ENCODE measurements at regions not wholly inside any gene's neighbourhood (a gene's known extent, or its start where the extent isn't known, plus 50 kb on each side); places are given as distances from the start of the nearest gene placed in this dataset.

DNA sequence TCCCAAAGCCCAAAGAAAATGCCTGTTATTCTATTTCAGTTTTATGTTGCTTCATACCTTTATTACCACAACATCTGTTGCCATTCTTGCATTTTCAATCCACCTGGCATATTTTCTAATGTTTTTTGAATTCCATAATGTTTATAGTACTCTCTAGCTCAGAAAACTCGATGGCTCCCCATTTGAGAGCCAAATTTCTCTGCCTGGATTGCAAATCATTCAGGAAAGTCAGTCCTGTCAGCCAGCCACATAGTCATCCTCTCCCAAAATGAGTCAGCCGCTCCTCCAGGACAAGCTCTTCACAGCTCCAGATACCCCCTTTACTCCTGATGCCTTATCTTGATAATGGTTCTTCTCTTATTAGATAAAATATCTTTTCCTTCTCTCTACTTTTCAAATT, 78.2 kb upstream of the ADCY2 start:
- TF ChIP-seq ZNF274 (IDR thresholded peaks at IDR 0.05; ENCODE audit: low read depth, low read length), result no peak
- no peak for TF ChIP-seq YY1 (IDR thresholded peaks at IDR 0.05; ENCODE audit: insufficient read depth, insufficient read length)
